Gastroesophageal sphincter (tissue), 4 donors: ENCODE measurements at regions not wholly inside any gene's neighbourhood (a gene's known extent, or its start where the extent isn't known, plus 50 kb on each side); places are given as distances from the start of the nearest gene placed in this dataset.

Experiments used
- ATAC-seq: fragments of 150-250 bp; one replicate; pipeline ENCODE4 v1.9.1; 2016; ENCODE audit warnings: mild to moderate bottlenecking, moderate library complexity
- H3K27ac ChIP-seq, 4 donors: fragments of 200-600 bp; sonication (generic) in 3 of 4; 1 replicate in 3 of 4; 2 replicates in 1 of 4; pipeline ENCODE4 v1.5.1; 2016 to 2019
- H3K27me3 ChIP-seq: fragments of 200-600 bp; sonication (generic); one replicate; pipeline ENCODE4 v1.5.1; 2019
- H3K36me3 ChIP-seq, 2 donors: fragments of 200-600 bp; sonication (generic); one replicate each; pipeline ENCODE4 v1.5.1; 2019; ENCODE audit warnings: control low read depth in 1 of 2
- H3K4me1 ChIP-seq, 3 donors: fragments of 200-600 bp; sonication (generic); 1 replicate in 2 of 3; 2 replicates in 1 of 3; pipeline ENCODE4 v1.5.1; 2016 to 2019; ENCODE audit warnings: control low read depth in 2 of 3
- H3K4me3 ChIP-seq, 2 donors: fragments of 200-600 bp; sonication (generic); one replicate each; pipeline ENCODE4 v1.5.1; 2019; ENCODE audit warnings: mild to moderate bottlenecking in 1 of 2, moderate library complexity in 1 of 2
- H3K9me3 ChIP-seq, 3 donors: fragments of 200-600 bp; sonication (generic); one replicate each; pipeline ENCODE4 v1.5.1; 2017 to 2019; ENCODE audit warnings: control low read depth in 2 of 3
- CTCF ChIP-seq, 4 experiments: fragments of 200-600 bp in 2 of 4; fragments of 450-650 bp in 2 of 4; sonication (generic) in 1 of 4; IDR thresholded peaks; one replicate each; pipeline ENCODE4 v1.5.1; 2017 to 2019; ENCODE audit warnings: antibody characterized with exemption in 4 of 4, mild to moderate bottlenecking in 2 of 4, moderate library complexity in 2 of 4
- EP300 ChIP-seq: sonication (generic); formaldehyde crosslinking; IDR thresholded peaks from one replicate; pipeline ENCODE4 v1.6.1; 2017; ENCODE audit warnings: antibody characterized with exemption, mild to moderate bottlenecking
- POLR2A ChIP-seq, 2 donors: fragments of 450-650 bp; IDR thresholded peaks; one replicate each; pipeline ENCODE4 v1.6.1; 2017; ENCODE audit warnings: antibody characterized with exemption in 2 of 2, mild to moderate bottlenecking in 2 of 2, moderate library complexity in 1 of 2
- POLR2AphosphoS5 ChIP-seq: sonication (generic); formaldehyde crosslinking; IDR thresholded peaks from one replicate; pipeline ENCODE4 v1.6.1; 2017; ENCODE audit warnings: antibody characterized with exemption
- WGBS, 2 donors: methylation state at CpG; one replicate each; pipeline ENCODE4 v1.1.5; 2018; ENCODE audit warnings: low coverage in 1 of 2; 5-methylcytosine and 5-hydroxymethylcytosine counted together

GRCh38 chr10:120729547-120729946 lies 121.6 kb upstream of the WDR11 start:
- Histone ChIP-seq H3K4me1 (no peaks in the 10 kb centered on the region), H3K36me3 (no peaks in the 10 kb centered on the region), H3K27me3 (no peaks in the 10 kb centered on the region), H3K9me3 (no peaks in the 10 kb centered on the region), H3K27ac (no peak overlapping the region), H3K4me3 (no peak overlapping the region)
- TF ChIP-seq CTCF (IDR thresholded peaks at IDR 0.05) = no peak
- 40 to 43% methylated on average over 1 of the region's 1 CpG for WGBS, 2 donors
- no peak for ATAC-seq

GRCh38 chr10:120732067-120732466 lies 119.1 kb upstream of the WDR11 start:
- TF ChIP-seq CTCF (IDR thresholded peaks at IDR 0.05) (no peak), POLR2A (IDR thresholded peaks at IDR 0.05) (no peak)

GRCh38 chr10:120732643-120733313 lies 118.4 kb upstream of the WDR11 start:
- 87 to 90% methylated on average over 2 to 4 of the region's 4 CpGs for whole genome bisulfite sequencing, 2 donors
- no peak overlapping the region for H3K27ac ChIP-seq
- H3K9me3 ChIP-seq = no peaks in the 10 kb centered on the region
- no peaks in the 10 kb centered on the region for H3K36me3 ChIP-seq
- H3K4me3 ChIP-seq = no peak overlapping the region
- H3K27me3 ChIP-seq = no peaks in the 10 kb centered on the region
- TF ChIP-seq CTCF (IDR thresholded peaks at IDR 0.05) = no peak
- TF ChIP-seq POLR2AphosphoS5 = no peak
- TF ChIP-seq POLR2A (IDR thresholded peaks at IDR 0.05) = no peak
- TF ChIP-seq EP300 = no peak
- H3K4me1 ChIP-seq = no peaks in the 10 kb centered on the region
- ATAC-seq = no peak

More at GRCh38 chr10:120732067-120732466, 119.1 kb upstream of the WDR11 start:
- H3K4me1 ChIP-seq = no peaks in the 10 kb centered on the region
- no peaks in the 10 kb centered on the region for H3K9me3 ChIP-seq
- no peak overlapping the region for H3K27ac ChIP-seq
- H3K27me3 ChIP-seq = no peaks in the 10 kb centered on the region
- no peak for ATAC-seq
- WGBS, 2 donors = 63 to 89% methylated on average over 1 of the region's 1 CpG
- no peak overlapping the region for H3K4me3 ChIP-seq
- H3K36me3 ChIP-seq = no peaks in the 10 kb centered on the region

- Histone ChIP-seq H3K27ac (no peak overlapping the region), H3K4me1 (no peaks in the 10 kb centered on the region), H3K36me3 (no peaks in the 10 kb centered on the region), H3K27me3 (no peaks in the 10 kb centered on the region), H3K4me3 (no peak overlapping the region), H3K9me3 (no peaks in the 10 kb centered on the region)
- no peak for ATAC-seq
- WGBS, 2 donors = 50 to 79% methylated on average over 6 of the region's 6 CpGs
- TF ChIP-seq CTCF (IDR thresholded peaks at IDR 0.05) (no peak), POLR2A (IDR thresholded peaks at IDR 0.05) (no peak), POLR2AphosphoS5 (no peak), EP300 (no peak)
Observed at GRCh38 chr10:120734483-120735078, 116.6 kb upstream of the WDR11 start.

- 67 to 95% methylated on average over 3 of the region's 5 CpGs for WGBS, 2 donors
- no peak for ATAC-seq
- no peaks in the 10 kb centered on the region for H3K36me3 ChIP-seq
- no peaks in the 10 kb centered on the region for H3K27me3 ChIP-seq
- TF ChIP-seq POLR2AphosphoS5 (no peak), CTCF (IDR thresholded peaks at IDR 0.05) (no peak), EP300 (no peak), POLR2A (IDR thresholded peaks at IDR 0.05) (no peak)
- no peaks in the 10 kb centered on the region for H3K4me1 ChIP-seq
- no peaks in the 10 kb centered on the region for H3K9me3 ChIP-seq
- H3K27ac ChIP-seq = no peak overlapping the region
- no peak overlapping the region for H3K4me3 ChIP-seq
Observed at GRCh38 chr10:120735315-120735714, 115.8 kb upstream of the WDR11 start.
